ENCODE measurements at regions not wholly inside any gene's neighbourhood (a gene's known extent, or its start where the extent isn't known, plus 50 kb on each side); places are given as distances from the start of the nearest gene placed in this dataset.

DNA sequence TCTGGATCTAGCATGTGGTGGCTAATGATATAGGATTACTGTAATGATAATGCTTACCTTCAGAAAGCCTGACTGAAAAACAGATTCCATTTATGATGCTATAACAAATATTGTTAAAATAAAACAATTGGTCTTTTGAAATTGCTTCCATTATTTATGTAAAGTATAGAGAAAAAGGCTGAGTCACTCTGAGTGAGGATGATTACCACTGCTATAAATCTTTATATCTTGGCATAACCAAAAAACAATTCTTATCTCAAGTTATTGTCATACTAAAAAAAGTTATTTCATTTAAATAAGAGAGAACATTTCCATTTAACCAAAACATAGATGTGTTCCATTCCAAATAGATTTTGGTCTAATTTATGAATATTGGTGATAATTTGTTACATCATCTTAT is 53.0 kb upstream of the DST start:
- TF ChIP-seq, protein P1, sequence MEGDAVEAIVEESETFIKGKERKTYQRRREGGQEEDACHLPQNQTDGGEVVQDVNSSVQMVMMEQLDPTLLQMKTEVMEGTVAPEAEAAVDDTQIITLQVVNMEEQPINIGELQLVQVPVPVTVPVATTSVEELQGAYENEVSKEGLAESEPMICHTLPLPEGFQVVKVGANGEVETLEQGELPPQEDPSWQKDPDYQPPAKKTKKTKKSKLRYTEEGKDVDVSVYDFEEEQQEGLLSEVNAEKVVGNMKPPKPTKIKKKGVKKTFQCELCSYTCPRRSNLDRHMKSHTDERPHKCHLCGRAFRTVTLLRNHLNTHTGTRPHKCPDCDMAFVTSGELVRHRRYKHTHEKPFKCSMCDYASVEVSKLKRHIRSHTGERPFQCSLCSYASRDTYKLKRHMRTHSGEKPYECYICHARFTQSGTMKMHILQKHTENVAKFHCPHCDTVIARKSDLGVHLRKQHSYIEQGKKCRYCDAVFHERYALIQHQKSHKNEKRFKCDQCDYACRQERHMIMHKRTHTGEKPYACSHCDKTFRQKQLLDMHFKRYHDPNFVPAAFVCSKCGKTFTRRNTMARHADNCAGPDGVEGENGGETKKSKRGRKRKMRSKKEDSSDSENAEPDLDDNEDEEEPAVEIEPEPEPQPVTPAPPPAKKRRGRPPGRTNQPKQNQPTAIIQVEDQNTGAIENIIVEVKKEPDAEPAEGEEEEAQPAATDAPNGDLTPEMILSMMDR (IDR thresholded peaks at IDR 0.05; ENCODE audit: poor library complexity), result no peak
- TF ChIP-seq EZH2phosphoT487 (IDR thresholded peaks at IDR 0.05; ENCODE audit: low read depth, severe bottlenecking, unreplicated experiment), result no peak
- TF ChIP-seq EZH2 (IDR thresholded peaks at IDR 0.05; ENCODE audit: borderline replicate concordance), result no peak
- H3K27ac ChIP-seq, result no peak overlapping the region
- no peak overlapping the region for H3K4me2 ChIP-seq
- H3K27me3 ChIP-seq, result no peaks in the 10 kb centered on the region
- H2AFZ ChIP-seq, result no peak overlapping the region
- no peaks in the 10 kb centered on the region for H3K9me2 ChIP-seq (replicated peaks; ENCODE audit: insufficient read depth)
- peaks cover 12% of the 10 kb centered on the region for H3K79me2 ChIP-seq
- DNase-seq (ENCODE audit: low spot score), result no peak
- no peaks in the 10 kb centered on the region for H4K20me1 ChIP-seq (ENCODE audit: insufficient read depth, poor library complexity, severe bottlenecking)
- H3K9me3 ChIP-seq (ENCODE audit: low read depth), result no peaks in the 10 kb centered on the region
- H3K4me1 ChIP-seq (ENCODE audit: insufficient read depth), result peaks cover 5% of the 10 kb centered on the region
- H3K36me3 ChIP-seq (replicated peaks; ENCODE audit: insufficient read depth, low read depth), result no peaks in the 10 kb centered on the region
- H3K4me3 ChIP-seq, result no peak overlapping the region

- Histone ChIP-seq H2AFZ (no peak overlapping the region), H3K4me1 (ENCODE audit: insufficient read depth) (peaks cover 11% of the 10 kb centered on the region), H3K27ac (peak overlapping the region; percentile 32), H3K4me2 (peak overlapping the region; percentile 68), H3K27me3 (no peaks in the 10 kb centered on the region), H4K20me1 (ENCODE audit: insufficient read depth, poor library complexity, severe bottlenecking) (no peaks in the 10 kb centered on the region), H3K9me3 (ENCODE audit: low read depth) (no peaks in the 10 kb centered on the region), H3K9me2 (replicated peaks; ENCODE audit: insufficient read depth) (no peaks in the 10 kb centered on the region), H3K79me2 (peaks cover 27% of the 10 kb centered on the region), H3K36me3 (replicated peaks; ENCODE audit: insufficient read depth, low read depth) (no peaks in the 10 kb centered on the region), H3K4me3 (no peak overlapping the region)
- DNase-seq (ENCODE audit: low spot score), result no peak
- TF ChIP-seq EZH2 (IDR thresholded peaks at IDR 0.05; ENCODE audit: borderline replicate concordance) (no peak), EZH2phosphoT487 (IDR thresholded peaks at IDR 0.05; ENCODE audit: low read depth, severe bottlenecking, unreplicated experiment) (no peak)
- TF ChIP-seq, protein P1 (IDR thresholded peaks at IDR 0.05; ENCODE audit: poor library complexity), result no peak
Measured at GRCh38 chr6:56694002-56694401, 51.3 kb upstream of the DST start.

GRCh38 chr6:56693246-56693607 is 50.5 kb upstream of the DST start:
- H3K4me1 ChIP-seq (ENCODE audit: insufficient read depth), result peaks cover 11% of the 10 kb centered on the region
- no peak overlapping the region for H2AFZ ChIP-seq
- peaks cover 30% of the 10 kb centered on the region for H3K79me2 ChIP-seq
- peak overlapping the region; percentile 3 for H3K4me3 ChIP-seq
- peak overlapping the region; percentile 93 for H3K27ac ChIP-seq
- no peaks in the 10 kb centered on the region for H4K20me1 ChIP-seq (ENCODE audit: insufficient read depth, poor library complexity, severe bottlenecking)
- no peaks in the 10 kb centered on the region for H3K27me3 ChIP-seq
- peak; percentile 82 for DNase-seq (ENCODE audit: low spot score)
- peak overlapping the region; percentile 68 for H3K4me2 ChIP-seq
- no peaks in the 10 kb centered on the region for H3K36me3 ChIP-seq (replicated peaks; ENCODE audit: insufficient read depth, low read depth)
- WGBS (ENCODE audit: low lambda C conversion rate, missing lambda C conversion rate), result 36% methylated on average over 5 of the region's 5 CpGs
- no peaks in the 10 kb centered on the region for H3K9me2 ChIP-seq (replicated peaks; ENCODE audit: insufficient read depth)
- H3K9me3 ChIP-seq (ENCODE audit: low read depth), result no peaks in the 10 kb centered on the region
- TF ChIP-seq, protein P1 (IDR thresholded peaks at IDR 0.05; ENCODE audit: poor library complexity), result no peak
- no peak for TF ChIP-seq EZH2phosphoT487 (IDR thresholded peaks at IDR 0.05; ENCODE audit: low read depth, severe bottlenecking, unreplicated experiment)
- TF ChIP-seq EZH2 (IDR thresholded peaks at IDR 0.05; ENCODE audit: borderline replicate concordance), result no peak
